ENCODE measurements at regions not wholly inside any gene's neighbourhood (a gene's known extent, or its start where the extent isn't known, plus 50 kb on each side); places are given as distances from the start of the nearest gene placed in this dataset.

DNA sequence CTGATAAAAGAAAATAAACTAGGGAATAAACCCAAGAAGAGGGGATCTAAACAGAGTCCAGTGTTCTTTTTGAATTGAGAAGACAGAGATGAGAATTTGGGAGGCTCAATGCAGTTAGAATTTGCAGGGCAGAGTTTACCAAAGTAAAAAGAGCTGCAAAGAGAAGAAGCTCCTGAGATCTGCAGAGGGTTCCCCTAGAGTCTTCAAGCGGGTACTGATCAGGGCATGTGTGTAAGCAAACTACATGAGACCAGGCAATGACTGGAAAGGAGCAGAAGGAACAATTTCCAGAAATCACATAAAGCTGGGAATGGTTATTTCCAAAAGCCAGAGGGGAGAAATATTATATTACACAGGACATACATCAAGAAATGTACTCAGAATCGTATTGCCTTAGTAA, 58.1 kb upstream of the TES start:
- H3K27ac Mint-ChIP-seq: no peak overlapping the region
- no peak for DNase-seq (ENCODE audit: low spot score)
- peaks cover 12% of the 10 kb centered on the region for H3K4me1 Mint-ChIP-seq (ENCODE audit: low read depth)
- peaks cover 20% of the 10 kb centered on the region for H3K27me3 Mint-ChIP-seq (ENCODE audit: low read depth)
- H3K4me3 Mint-ChIP-seq (ENCODE audit: low read depth): no peak overlapping the region
- peaks cover 10% of the 10 kb centered on the region for H3K36me3 Mint-ChIP-seq (ENCODE audit: low read depth)
- H3K9me3 Mint-ChIP-seq: peaks cover 11% of the 10 kb centered on the region
- intact Hi-C loops (cut with micrococcal nuclease): no loop called here

DNA sequence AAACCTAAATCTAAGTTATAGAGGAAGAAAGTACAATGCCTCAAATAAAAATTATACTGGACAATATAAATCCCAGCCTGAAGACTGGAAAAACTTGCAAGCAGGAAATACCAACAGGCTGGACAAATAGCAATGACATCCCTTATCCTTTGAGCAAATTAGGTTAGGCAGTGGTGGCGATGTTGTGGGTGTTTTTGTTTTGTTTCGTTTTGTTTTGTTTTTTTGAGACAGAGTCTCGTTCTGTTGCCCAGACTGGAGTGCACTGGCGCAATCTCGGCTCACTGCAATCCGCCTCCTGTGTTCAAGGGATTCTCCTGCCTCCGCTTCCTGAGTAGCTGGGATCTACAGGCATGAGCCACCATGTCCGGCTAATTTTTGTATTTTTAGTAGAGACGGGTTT, 57.3 kb upstream of the TES start:
- H3K27me3 Mint-ChIP-seq (ENCODE audit: low read depth): peaks cover 26% of the 10 kb centered on the region
- H3K9me3 Mint-ChIP-seq: peaks cover 4% of the 10 kb centered on the region
- no peak overlapping the region for H3K4me3 Mint-ChIP-seq (ENCODE audit: low read depth)
- H3K36me3 Mint-ChIP-seq (ENCODE audit: low read depth): peaks cover 3% of the 10 kb centered on the region
- intact Hi-C loops (cut with micrococcal nuclease): no loop called here
- no peak overlapping the region for H3K27ac Mint-ChIP-seq
- no peak for DNase-seq (ENCODE audit: low spot score)
- H3K4me1 Mint-ChIP-seq (ENCODE audit: low read depth): peaks cover 12% of the 10 kb centered on the region

DNA sequence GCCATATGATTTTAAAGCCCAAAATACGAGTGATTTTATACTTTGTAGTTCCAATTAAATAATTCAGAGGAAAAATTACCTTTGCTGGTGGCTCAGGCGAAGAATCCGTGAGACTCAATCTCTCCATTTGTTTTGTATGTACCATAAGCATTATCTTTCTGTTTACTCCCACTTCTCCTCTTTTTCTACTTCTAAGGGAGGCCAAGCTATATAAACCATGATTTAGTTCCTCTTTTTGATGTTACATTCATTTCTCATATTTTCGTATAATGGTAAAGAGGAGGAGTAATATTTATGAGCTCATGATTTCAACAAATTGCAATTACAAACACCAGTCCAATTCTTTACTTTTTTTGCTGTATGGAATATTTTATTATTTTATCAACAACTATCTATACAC, 50.6 kb upstream of the TES start:
- Mint-ChIP-seq H3K4me3 (ENCODE audit: low read depth) (no peak overlapping the region), H3K4me1 (ENCODE audit: low read depth) (no peaks in the 10 kb centered on the region), H3K36me3 (ENCODE audit: low read depth) (no peaks in the 10 kb centered on the region), H3K27ac (no peak overlapping the region), H3K9me3 (no peaks in the 10 kb centered on the region), H3K27me3 (ENCODE audit: low read depth) (peaks cover 49% of the 10 kb centered on the region)
- intact Hi-C loops (cut with micrococcal nuclease): no loop called here
- DNase-seq (ENCODE audit: low spot score): no peak
